Liver (tissue), 8 donors: ENCODE measurements at regions not wholly inside any gene's neighbourhood (a gene's known extent, or its start where the extent isn't known, plus 50 kb on each side); places are given as distances from the start of the nearest gene placed in this dataset.

Source experiments
- DNase-seq: peaks from one replicate; pipeline ENCODE4 v3.0.0-alpha.2; 2017; ENCODE audit warnings: low spot score
- H3K27ac ChIP-seq, 2 donors: one replicate each; pipeline ENCODE4 v1.7.0; 2013; ENCODE audit warnings: inconsistent platforms in 2 of 2, low read length in 2 of 2, control low read depth in 1 of 2, low read depth in 1 of 2, mild to moderate bottlenecking in 1 of 2
- H3K27me3 ChIP-seq, 4 donors: one replicate each; pipeline versions ENCODE4 v1.6.1 to v1.7.0; 2013; ENCODE audit warnings: low read length in 3 of 4, inconsistent platforms in 1 of 4, mild to moderate bottlenecking in 1 of 4, moderate library complexity in 1 of 4; ENCODE audit not compliant: control insufficient read depth in 4 of 4, insufficient read depth in 4 of 4
- H3K36me3 ChIP-seq, 4 donors: one replicate each; pipeline versions ENCODE4 v1.6.1 to v1.7.0; 2013; ENCODE audit warnings: low read length in 3 of 4, mild to moderate bottlenecking in 3 of 4, low read depth in 1 of 4, moderate library complexity in 1 of 4; ENCODE audit not compliant: control insufficient read depth in 4 of 4, insufficient read depth in 3 of 4
- H3K4me1 ChIP-seq, 4 donors: one replicate each; pipeline versions ENCODE4 v1.6.1 to v1.7.0; 2013; ENCODE audit warnings: low read length in 3 of 4, mild to moderate bottlenecking in 3 of 4, moderate library complexity in 1 of 4; ENCODE audit not compliant: control insufficient read depth in 4 of 4, insufficient read depth in 4 of 4
- H3K4me3 ChIP-seq, 3 donors: one replicate each; pipeline versions ENCODE4 v1.6.1 to v1.7.0; 2013; ENCODE audit warnings: low read length in 3 of 3, control low read depth in 1 of 3, low read depth in 1 of 3, mild to moderate bottlenecking in 1 of 3
- H3K9ac ChIP-seq, 2 donors: one replicate each; pipeline ENCODE4 v1.7.0; 2013; ENCODE audit warnings: low read length in 2 of 2, mild to moderate bottlenecking in 2 of 2, moderate library complexity in 2 of 2, control low read depth in 1 of 2, low read depth in 1 of 2
- H3K9me3 ChIP-seq, 4 donors: one replicate each; pipeline versions ENCODE4 v1.6.1 to v1.7.0; 2013; ENCODE audit warnings: low read length in 3 of 4; ENCODE audit not compliant: control insufficient read depth in 4 of 4
- CTCF ChIP-seq: fragments of 150-350 bp; IDR thresholded peaks from 2 replicates; pipeline ENCODE4 v1.5.1; 2017; ENCODE audit warnings: improper control_type of control experiment, low read depth, low read length; ENCODE audit not compliant: missing input control
- EGR1 ChIP-seq, 2 donors: IDR thresholded peaks; 2 replicates each; pipeline ENCODE4 v1.6.1; 2016 to 2018; ENCODE audit warnings: antibody characterized with exemption in 2 of 2, low read depth in 2 of 2
- FOXA1 ChIP-seq: IDR thresholded peaks from 2 replicates; pipeline ENCODE4 v1.6.1; 2016; ENCODE audit warnings: antibody characterized with exemption
- FOXA2 ChIP-seq: IDR thresholded peaks from 2 replicates; pipeline ENCODE4 v1.6.1; 2016; ENCODE audit warnings: antibody characterized with exemption
- GABPA ChIP-seq, 2 donors: IDR thresholded peaks in 1 of 2; conservative IDR thresholded peaks in 1 of 2; 2 replicates each; pipeline ENCODE4 v1.6.1; 2016; ENCODE audit warnings: antibody characterized with exemption in 2 of 2, mild to moderate bottlenecking in 1 of 2, moderate library complexity in 1 of 2
- HNF4A ChIP-seq, 2 donors: conservative IDR thresholded peaks; 2 replicates each; pipeline ENCODE4 v1.6.1; 2016; ENCODE audit warnings: antibody characterized with exemption in 2 of 2, mild to moderate bottlenecking in 2 of 2
- JUND ChIP-seq, 2 donors: IDR thresholded peaks; 2 replicates each; pipeline ENCODE4 v1.6.1; 2016; ENCODE audit warnings: antibody characterized with exemption in 2 of 2
- NR2F2 ChIP-seq: IDR thresholded peaks from 2 replicates; pipeline ENCODE4 v1.6.1; 2016; ENCODE audit warnings: antibody characterized with exemption
- RAD21 ChIP-seq, 2 donors: IDR thresholded peaks; 2 replicates each; pipeline ENCODE4 v1.6.1; 2016; ENCODE audit warnings: antibody characterized with exemption in 2 of 2, mild to moderate bottlenecking in 2 of 2
- REST ChIP-seq: IDR thresholded peaks from 2 replicates; pipeline ENCODE4 v1.6.1; 2016; ENCODE audit warnings: antibody characterized with exemption, mild to moderate bottlenecking
- RXRA ChIP-seq, 2 donors: IDR thresholded peaks; 2 replicates each; pipeline ENCODE4 v1.6.1; 2017 to 2018; ENCODE audit warnings: antibody characterized with exemption in 2 of 2, mild to moderate bottlenecking in 1 of 2
- SP1 ChIP-seq: IDR thresholded peaks from 2 replicates; pipeline ENCODE4 v1.6.1; 2018; ENCODE audit warnings: antibody characterized with exemption, mild to moderate bottlenecking
- TAF1 ChIP-seq: conservative IDR thresholded peaks from 2 replicates; pipeline ENCODE4 v1.6.1; 2016; ENCODE audit warnings: antibody characterized with exemption, mild to moderate bottlenecking
- YY1 ChIP-seq: IDR thresholded peaks from 2 replicates; pipeline ENCODE4 v1.6.1; 2016; ENCODE audit warnings: antibody characterized with exemption, mild to moderate bottlenecking
- WGBS: extraction: QIAGEN DNeasy Blood & Tissue Kit; methylation state at CpG from one replicate; pipeline ENCODE4 v1.1.7; 2013; 5-methylcytosine and 5-hydroxymethylcytosine counted together
- TF ChIP-seq, protein P1 (sequence below): IDR thresholded peaks from 2 replicates; pipeline ENCODE4 v1.6.1; 2016; ENCODE audit warnings: antibody characterized with exemption
- donor health status: healthy.
- donor health status: healthy.
- donor health status: healthy.
- donor health status: healthy.
- donor health status: healthy.

DNA sequence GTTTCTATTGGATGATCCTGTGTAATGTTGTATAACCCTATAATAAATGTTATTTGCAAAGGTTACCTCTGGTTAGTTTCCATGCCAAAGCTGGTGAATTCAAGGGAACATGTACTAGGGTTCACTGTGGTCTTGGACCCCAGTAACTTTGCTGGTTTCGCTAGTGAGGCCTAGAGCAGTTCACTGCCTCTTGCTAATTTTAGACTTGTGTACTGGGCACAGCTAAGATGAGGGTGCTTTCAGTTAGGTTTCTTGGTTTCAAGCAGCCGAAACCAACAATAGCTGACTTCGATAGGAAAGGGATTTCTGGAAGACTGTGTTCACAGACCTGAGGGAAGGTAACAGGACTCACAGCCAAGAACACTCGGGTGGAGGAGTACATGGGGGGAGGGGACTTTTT, 215.5 kb upstream of the BCOR start (continued):
- no peak for TF ChIP-seq RXRA (IDR thresholded peaks at IDR 0.05)
- no peak for TF ChIP-seq TAF1

DNA sequence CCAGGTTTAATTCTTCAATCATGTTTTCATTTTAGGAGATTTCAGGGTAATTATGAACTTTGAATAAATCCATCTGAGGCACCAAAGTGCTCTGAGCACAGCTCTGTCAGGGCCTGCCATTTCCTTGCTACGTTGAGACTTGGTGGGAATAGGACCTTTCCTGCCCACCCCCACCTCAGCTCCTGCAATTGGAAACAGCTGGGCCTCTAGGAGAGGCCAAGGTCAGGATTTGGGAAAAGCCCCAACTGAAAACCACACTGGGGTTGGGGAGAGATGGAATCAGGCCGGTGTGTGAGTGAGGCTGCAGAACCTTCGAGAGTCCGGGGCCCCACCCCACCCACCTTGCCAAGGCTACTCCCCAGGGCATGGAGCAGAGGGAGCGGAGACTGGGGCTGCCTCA, 212.7 kb upstream of the BCOR start:
- no peak overlapping the region for H3K4me3 ChIP-seq
- no peaks in the 10 kb centered on the region for H3K27me3 ChIP-seq
- WGBS: 89% methylated on average over 5 of the region's 5 CpGs
- no peak overlapping the region for H3K27ac ChIP-seq
- no peak for DNase-seq
- TF ChIP-seq RXRA (IDR thresholded peaks at IDR 0.05) (no peak), REST (no peak), FOXA1 (no peak), NR2F2 (no peak), TAF1 (no peak), YY1 (no peak), HNF4A (conservative IDR thresholded peaks at IDR 0.05) (no peak), RAD21 (IDR thresholded peaks at IDR 0.05) (no peak), JUND (IDR thresholded peaks at IDR 0.05) (no peak), CTCF (no peak), EGR1 (IDR thresholded peaks at IDR 0.05; ENCODE audit: low read depth in 2 of 2) (no peak), GABPA (IDR thresholded peaks at IDR 0.05 in 1 of 2, conservative IDR thresholded peaks at IDR 0.05 in 1 of 2) (no peak)
- TF ChIP-seq, protein P1, sequence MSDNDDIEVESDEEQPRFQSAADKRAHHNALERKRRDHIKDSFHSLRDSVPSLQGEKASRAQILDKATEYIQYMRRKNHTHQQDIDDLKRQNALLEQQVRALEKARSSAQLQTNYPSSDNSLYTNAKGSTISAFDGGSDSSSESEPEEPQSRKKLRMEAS: no peak
- no peaks in the 10 kb centered on the region for H3K4me1 ChIP-seq
- peaks cover 0 to 9% (median 2%) of the 10 kb centered on the region in 4 donors for H3K9me3 ChIP-seq
- H3K9ac ChIP-seq: no peak overlapping the region
- no peaks in the 10 kb centered on the region for H3K36me3 ChIP-seq

- H3K9ac ChIP-seq: no peak overlapping the region
- no peak overlapping the region for H3K4me3 ChIP-seq
- H3K9me3 ChIP-seq: peaks cover 0 to 9% (median 1%) of the 10 kb centered on the region in 4 donors
- H3K36me3 ChIP-seq: no peaks in the 10 kb centered on the region
- TF ChIP-seq EGR1 (IDR thresholded peaks at IDR 0.05; ENCODE audit: low read depth in 2 of 2): no peak
- TF ChIP-seq REST: no peak
- TF ChIP-seq FOXA2: no peak
- TF ChIP-seq, protein P1: no peak
- TF ChIP-seq RXRA (IDR thresholded peaks at IDR 0.05): no peak
- no peak for TF ChIP-seq RAD21 (IDR thresholded peaks at IDR 0.05)
- no peak for TF ChIP-seq SP1
- TF ChIP-seq CTCF: no peak
- TF ChIP-seq NR2F2: no peak
- no peaks in the 10 kb centered on the region for H3K4me1 ChIP-seq
- DNase-seq: no peak
- H3K27me3 ChIP-seq: no peaks in the 10 kb centered on the region
- H3K27ac ChIP-seq: no peak overlapping the region
- 98% methylated on average over 7 of the region's 7 CpGs for WGBS
Observed at GRCh38 chrX:40310016-40310415, 212.3 kb upstream of the BCOR start.
